ENCODE measurements at regions not wholly inside any gene's neighbourhood (a gene's known extent, or its start where the extent isn't known, plus 50 kb on each side); places are given as distances from the start of the nearest gene placed in this dataset.

DNA sequence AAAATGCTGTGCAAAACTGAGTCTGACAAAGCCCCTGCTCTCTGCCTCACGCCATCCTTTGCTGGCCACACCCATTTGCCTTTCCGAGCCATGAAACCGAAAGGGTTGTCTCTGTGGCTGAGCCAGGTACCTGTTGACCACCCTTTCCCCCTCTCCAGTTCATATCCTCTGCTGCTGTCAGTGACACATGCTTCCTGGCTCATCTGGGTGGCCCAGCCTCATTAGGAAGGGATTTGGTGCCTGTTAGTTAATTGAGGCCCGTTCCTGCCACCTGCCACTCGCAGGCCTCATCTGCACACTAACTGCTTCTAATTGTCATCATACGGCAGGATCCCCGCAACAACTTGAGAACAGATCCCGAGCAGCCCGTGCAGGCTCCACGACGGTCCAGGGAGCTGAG, 79.2 kb downstream of the OLIG1 start:
- TF ChIP-seq, protein P1, sequence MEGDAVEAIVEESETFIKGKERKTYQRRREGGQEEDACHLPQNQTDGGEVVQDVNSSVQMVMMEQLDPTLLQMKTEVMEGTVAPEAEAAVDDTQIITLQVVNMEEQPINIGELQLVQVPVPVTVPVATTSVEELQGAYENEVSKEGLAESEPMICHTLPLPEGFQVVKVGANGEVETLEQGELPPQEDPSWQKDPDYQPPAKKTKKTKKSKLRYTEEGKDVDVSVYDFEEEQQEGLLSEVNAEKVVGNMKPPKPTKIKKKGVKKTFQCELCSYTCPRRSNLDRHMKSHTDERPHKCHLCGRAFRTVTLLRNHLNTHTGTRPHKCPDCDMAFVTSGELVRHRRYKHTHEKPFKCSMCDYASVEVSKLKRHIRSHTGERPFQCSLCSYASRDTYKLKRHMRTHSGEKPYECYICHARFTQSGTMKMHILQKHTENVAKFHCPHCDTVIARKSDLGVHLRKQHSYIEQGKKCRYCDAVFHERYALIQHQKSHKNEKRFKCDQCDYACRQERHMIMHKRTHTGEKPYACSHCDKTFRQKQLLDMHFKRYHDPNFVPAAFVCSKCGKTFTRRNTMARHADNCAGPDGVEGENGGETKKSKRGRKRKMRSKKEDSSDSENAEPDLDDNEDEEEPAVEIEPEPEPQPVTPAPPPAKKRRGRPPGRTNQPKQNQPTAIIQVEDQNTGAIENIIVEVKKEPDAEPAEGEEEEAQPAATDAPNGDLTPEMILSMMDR (IDR thresholded peaks at IDR 0.05) = no peak
- no peak for TF ChIP-seq POLR2A (IDR thresholded peaks at IDR 0.05)
